GM23338 (cell line): ENCODE measurements at regions not wholly inside any gene's neighbourhood (a gene's known extent, or its start where the extent isn't known, plus 50 kb on each side); places are given as distances from the start of the nearest gene placed in this dataset.

ENCODE experiments used
- ATAC-seq: fragments of 200-7000 bp; cut with Tn5 transposase; 3 replicates; pipeline ENCODE4 v1.9.1; 2020
- DNase-seq: peaks from one replicate; pipeline ENCODE4 v3.0.0-alpha.2; 2015; ENCODE audit warnings: low spot score
- H2AFZ ChIP-seq: fragments of 200-600 bp; sonication (generic); 2 replicates; pipeline ENCODE4 v1.8.0; 2016; ENCODE audit warnings: antibody characterized with exemption, mild to moderate bottlenecking, moderate library complexity
- H3F3A ChIP-seq: fragments of 200-600 bp; sonication (generic); replicated peaks from 2 replicates; pipeline ENCODE4 v1.8.0; 2017; ENCODE audit warnings: antibody characterized with exemption, mixed run types, low read depth
- H3K27ac ChIP-seq: fragments of 200-600 bp; sonication (generic); 2 replicates; pipeline ENCODE4 v1.6.1; 2016; ENCODE audit warnings: low read depth
- H3K27me3 ChIP-seq: fragments of 200-600 bp; sonication (generic); 2 replicates; pipeline ENCODE4 v1.8.0; 2016; ENCODE audit warnings: mild to moderate bottlenecking, mixed run types, moderate library complexity; ENCODE audit not compliant: insufficient read depth
- H3K36me3 ChIP-seq: fragments of 200-600 bp; sonication (generic); 2 replicates; pipeline ENCODE4 v1.8.0; 2016; ENCODE audit warnings: mild to moderate bottlenecking; ENCODE audit not compliant: insufficient read depth
- H3K4me1 ChIP-seq: fragments of 200-600 bp; sonication (generic); 2 replicates; pipeline ENCODE4 v1.8.0; 2016; ENCODE audit warnings: mild to moderate bottlenecking, moderate library complexity; ENCODE audit not compliant: insufficient read depth
- H3K4me2 ChIP-seq: fragments of 200-600 bp; sonication (generic); 2 replicates; pipeline ENCODE4 v1.7.1; 2017; ENCODE audit warnings: mixed run types
- H3K4me3 ChIP-seq: fragments of 200-600 bp; sonication (generic); 2 replicates; pipeline ENCODE4 v1.6.1; 2016; ENCODE audit warnings: mixed run types
- H3K79me2 ChIP-seq: fragments of 200-600 bp; sonication (generic); replicated peaks from 2 replicates; pipeline ENCODE4 v1.8.0; 2017; ENCODE audit warnings: mild to moderate bottlenecking; ENCODE audit not compliant: insufficient read depth
- H3K9me2 ChIP-seq: fragments of 200-600 bp; sonication (generic); 2 replicates; pipeline ENCODE4 v1.8.0; 2017; ENCODE audit not compliant: insufficient read depth
- H4K20me1 ChIP-seq: fragments of 200-600 bp; sonication (generic); replicated peaks from 2 replicates; pipeline ENCODE4 v1.8.0; 2017; ENCODE audit warnings: mild to moderate bottlenecking; ENCODE audit not compliant: insufficient read depth
- H3K27ac Mint-ChIP-seq: 2 replicates; pipeline ENCODE4 v1.8.0; 2020; ENCODE audit warnings: inconsistent platforms, mild to moderate bottlenecking, moderate library complexity, mixed read lengths
- H3K27me3 Mint-ChIP-seq: 3 replicates; pipeline ENCODE4 v1.8.0; 2022; ENCODE audit warnings: low read depth, mild to moderate bottlenecking, moderate library complexity, mixed read lengths, inconsistent platforms; ENCODE audit not compliant: insufficient read depth, poor library complexity
- H3K36me3 Mint-ChIP-seq: 3 replicates; pipeline ENCODE4 v1.8.0; 2021; ENCODE audit warnings: low read depth, mild to moderate bottlenecking, inconsistent platforms, moderate library complexity, mixed read lengths
- H3K4me1 Mint-ChIP-seq: 3 replicates; pipeline ENCODE4 v1.8.0; 2020; ENCODE audit warnings: mild to moderate bottlenecking, inconsistent platforms, mixed read lengths
- H3K4me3 Mint-ChIP-seq: 3 replicates; pipeline ENCODE4 v1.8.0; 2021; ENCODE audit warnings: moderate library complexity, mild to moderate bottlenecking, inconsistent platforms, mixed read lengths
- H3K9me3 Mint-ChIP-seq: 3 replicates; pipeline ENCODE4 v1.8.0; 2020; ENCODE audit warnings: moderate library complexity, mild to moderate bottlenecking, inconsistent platforms, mixed read lengths
- CREB1 ChIP-seq: fragments of 250-450 bp; sonication (Bioruptor Pico); IDR thresholded peaks from 2 replicates; pipeline ENCODE4 v1.5.0; 2020; ENCODE audit warnings: low read depth, mild to moderate bottlenecking, moderate library complexity
- EZH2 ChIP-seq: fragments of 200-600 bp; sonication (generic); IDR thresholded peaks from one replicate; pipeline ENCODE4 v1.8.0; 2017; ENCODE audit warnings: antibody characterized with exemption, mild to moderate bottlenecking, low read depth; ENCODE audit not compliant: unreplicated experiment
- EZH2phosphoT487 ChIP-seq: fragments of 200-600 bp; sonication (generic); IDR thresholded peaks from one replicate; pipeline ENCODE4 v1.8.1; 2018; ENCODE audit warnings: antibody characterized with exemption; ENCODE audit not compliant: unreplicated experiment
- NANOG ChIP-seq: IDR thresholded peaks from 2 replicates; pipeline ENCODE4 v1.6.1; 2016; ENCODE audit warnings: antibody characterized with exemption, borderline replicate concordance
- ZNF331 ChIP-seq: fragments of 250-450 bp; sonication (Bioruptor Pico); IDR thresholded peaks from 2 replicates; pipeline ENCODE4 v1.5.0; 2020; ENCODE audit warnings: low read depth, mild to moderate bottlenecking, moderate library complexity
- TF ChIP-seq, protein P1 (sequence below): IDR thresholded peaks from 2 replicates; pipeline ENCODE4 v1.6.1; 2016; ENCODE audit warnings: antibody characterized with exemption
- TF ChIP-seq, protein P2 (sequence below): fragments of 250-450 bp; sonication (Bioruptor Pico); IDR thresholded peaks from 2 replicates; pipeline ENCODE4 v1.5.0; 2020; ENCODE audit warnings: mild to moderate bottlenecking, moderate library complexity

DNA sequence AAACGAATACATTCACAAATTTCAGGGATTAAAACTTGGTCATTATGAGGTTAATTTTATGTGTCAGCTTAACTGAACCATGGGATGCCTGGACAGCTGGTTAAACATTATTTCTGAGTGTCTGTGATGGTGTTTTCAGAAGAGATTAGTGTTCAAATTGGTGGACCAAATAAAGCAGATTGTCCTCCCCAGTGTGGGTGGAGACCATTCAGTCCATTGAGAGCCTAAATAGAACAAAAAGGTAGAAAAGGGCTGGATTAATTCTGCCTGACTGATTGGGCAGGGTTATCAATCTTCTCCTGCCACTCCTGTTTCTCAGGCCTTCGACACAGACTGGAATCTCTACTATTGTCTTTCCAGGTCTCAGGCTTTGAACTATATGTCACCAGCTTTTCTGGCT is 203.8 kb upstream of the SLITRK6 start:
- no peak for DNase-seq
- Histone ChIP-seq H3K4me2 (no peak overlapping the region), H3K27ac (no peak overlapping the region), H2AFZ (no peak overlapping the region), H3K4me1 (no peaks in the 10 kb centered on the region), H3K9me2 (no peaks in the 10 kb centered on the region), H3K27me3 (no peaks in the 10 kb centered on the region), H4K20me1 (no peaks in the 10 kb centered on the region), H3K4me3 (no peak overlapping the region), H3K36me3 (no peaks in the 10 kb centered on the region), H3F3A (no peaks in the 10 kb centered on the region), H3K79me2 (no peaks in the 10 kb centered on the region)
- H3K4me1 Mint-ChIP-seq: no peaks in the 10 kb centered on the region; the same call in 2 of the 3 replicates
- no peaks in the 10 kb centered on the region for H3K9me3 Mint-ChIP-seq
- H3K4me3 Mint-ChIP-seq: no peak overlapping the region
- H3K27me3 Mint-ChIP-seq: no peaks in the 10 kb centered on the region
- TF ChIP-seq EZH2phosphoT487 (no peak), NANOG (no peak), ZNF331 (CRISPR knock-in tag) (no peak), CREB1 (CRISPR knock-in tag) (no peak)
- no peak for ATAC-seq
- H3K36me3 Mint-ChIP-seq: no peaks in the 10 kb centered on the region
- H3K27ac Mint-ChIP-seq: no peak overlapping the region

DNA sequence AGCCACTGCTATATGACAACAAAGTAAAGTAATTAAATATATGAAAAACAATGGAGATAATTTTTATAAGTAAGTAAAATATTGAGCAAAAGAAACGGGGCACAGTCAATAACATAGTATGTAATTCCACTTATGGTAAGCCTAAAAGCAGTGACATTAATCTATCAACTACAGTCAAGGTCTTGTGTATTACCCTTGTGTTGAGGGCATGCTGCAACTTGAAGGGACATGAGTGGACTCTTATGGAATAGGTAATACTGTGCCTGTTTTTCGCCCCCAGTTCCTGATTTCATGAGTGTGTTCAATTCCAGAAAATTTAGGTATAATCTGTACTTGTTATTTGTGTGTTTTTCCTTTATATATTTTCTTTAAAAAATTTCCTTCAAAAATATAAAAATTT is 201.3 kb upstream of the SLITRK6 start:
- Histone ChIP-seq H2AFZ (no peak overlapping the region), H3K27me3 (no peaks in the 10 kb centered on the region), H3F3A (no peaks in the 10 kb centered on the region), H3K79me2 (no peaks in the 10 kb centered on the region), H3K4me3 (no peak overlapping the region), H3K4me1 (no peaks in the 10 kb centered on the region), H3K36me3 (no peaks in the 10 kb centered on the region), H3K4me2 (no peak overlapping the region), H3K27ac (no peak overlapping the region), H3K9me2 (no peaks in the 10 kb centered on the region), H4K20me1 (no peaks in the 10 kb centered on the region)
- Mint-ChIP-seq H3K9me3 (no peaks in the 10 kb centered on the region), H3K4me3 (no peak overlapping the region), H3K27ac (no peak overlapping the region), H3K4me1 (no peaks in the 10 kb centered on the region; the same call in 2 of the 3 replicates), H3K36me3 (no peaks in the 10 kb centered on the region), H3K27me3 (no peaks in the 10 kb centered on the region)
- no peak for DNase-seq
- no peak for ATAC-seq
- TF ChIP-seq, protein P1, sequence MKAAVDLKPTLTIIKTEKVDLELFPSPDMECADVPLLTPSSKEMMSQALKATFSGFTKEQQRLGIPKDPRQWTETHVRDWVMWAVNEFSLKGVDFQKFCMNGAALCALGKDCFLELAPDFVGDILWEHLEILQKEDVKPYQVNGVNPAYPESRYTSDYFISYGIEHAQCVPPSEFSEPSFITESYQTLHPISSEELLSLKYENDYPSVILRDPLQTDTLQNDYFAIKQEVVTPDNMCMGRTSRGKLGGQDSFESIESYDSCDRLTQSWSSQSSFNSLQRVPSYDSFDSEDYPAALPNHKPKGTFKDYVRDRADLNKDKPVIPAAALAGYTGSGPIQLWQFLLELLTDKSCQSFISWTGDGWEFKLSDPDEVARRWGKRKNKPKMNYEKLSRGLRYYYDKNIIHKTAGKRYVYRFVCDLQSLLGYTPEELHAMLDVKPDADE: no peak
- TF ChIP-seq EZH2: no peak

DNA sequence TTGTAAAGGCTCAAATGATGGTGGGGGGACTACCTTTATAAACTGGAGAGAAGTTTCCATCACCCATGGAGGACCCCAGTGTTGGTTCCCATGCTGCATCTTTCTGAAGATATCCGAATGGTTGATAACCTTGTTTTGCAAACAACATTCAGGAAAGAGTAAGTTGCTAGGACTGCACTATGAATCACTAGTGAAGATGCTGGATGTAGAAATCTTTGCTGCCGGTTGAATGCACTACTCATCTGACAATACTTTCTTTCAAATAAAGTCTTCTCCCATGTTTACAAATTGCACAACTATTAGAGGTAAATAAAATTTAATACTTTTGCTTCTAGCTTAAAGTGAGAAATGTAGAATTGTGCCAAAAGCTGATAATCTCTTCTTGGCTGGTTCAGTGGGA is 198.4 kb upstream of the SLITRK6 start:
- DNase-seq: no peak
- H3K4me2 ChIP-seq: no peak overlapping the region
- Mint-ChIP-seq H3K4me1 (no peaks in the 10 kb centered on the region; the same call in 2 of the 3 replicates), H3K4me3 (no peak overlapping the region), H3K27ac (no peak overlapping the region), H3K36me3 (no peaks in the 10 kb centered on the region), H3K9me3 (no peaks in the 10 kb centered on the region), H3K27me3 (no peaks in the 10 kb centered on the region)
- no peaks in the 10 kb centered on the region for H3K27me3 ChIP-seq
- H3K36me3 ChIP-seq: no peaks in the 10 kb centered on the region
- no peaks in the 10 kb centered on the region for H3K4me1 ChIP-seq
- ATAC-seq: no peak
- no peaks in the 10 kb centered on the region for H3F3A ChIP-seq
- no peaks in the 10 kb centered on the region for H4K20me1 ChIP-seq
- no peaks in the 10 kb centered on the region for H3K79me2 ChIP-seq
- no peak overlapping the region for H2AFZ ChIP-seq
- no peak overlapping the region for H3K27ac ChIP-seq
- H3K4me3 ChIP-seq: no peak overlapping the region
- no peaks in the 10 kb centered on the region for H3K9me2 ChIP-seq
- no peak for TF ChIP-seq EZH2phosphoT487
- TF ChIP-seq, protein P2, sequence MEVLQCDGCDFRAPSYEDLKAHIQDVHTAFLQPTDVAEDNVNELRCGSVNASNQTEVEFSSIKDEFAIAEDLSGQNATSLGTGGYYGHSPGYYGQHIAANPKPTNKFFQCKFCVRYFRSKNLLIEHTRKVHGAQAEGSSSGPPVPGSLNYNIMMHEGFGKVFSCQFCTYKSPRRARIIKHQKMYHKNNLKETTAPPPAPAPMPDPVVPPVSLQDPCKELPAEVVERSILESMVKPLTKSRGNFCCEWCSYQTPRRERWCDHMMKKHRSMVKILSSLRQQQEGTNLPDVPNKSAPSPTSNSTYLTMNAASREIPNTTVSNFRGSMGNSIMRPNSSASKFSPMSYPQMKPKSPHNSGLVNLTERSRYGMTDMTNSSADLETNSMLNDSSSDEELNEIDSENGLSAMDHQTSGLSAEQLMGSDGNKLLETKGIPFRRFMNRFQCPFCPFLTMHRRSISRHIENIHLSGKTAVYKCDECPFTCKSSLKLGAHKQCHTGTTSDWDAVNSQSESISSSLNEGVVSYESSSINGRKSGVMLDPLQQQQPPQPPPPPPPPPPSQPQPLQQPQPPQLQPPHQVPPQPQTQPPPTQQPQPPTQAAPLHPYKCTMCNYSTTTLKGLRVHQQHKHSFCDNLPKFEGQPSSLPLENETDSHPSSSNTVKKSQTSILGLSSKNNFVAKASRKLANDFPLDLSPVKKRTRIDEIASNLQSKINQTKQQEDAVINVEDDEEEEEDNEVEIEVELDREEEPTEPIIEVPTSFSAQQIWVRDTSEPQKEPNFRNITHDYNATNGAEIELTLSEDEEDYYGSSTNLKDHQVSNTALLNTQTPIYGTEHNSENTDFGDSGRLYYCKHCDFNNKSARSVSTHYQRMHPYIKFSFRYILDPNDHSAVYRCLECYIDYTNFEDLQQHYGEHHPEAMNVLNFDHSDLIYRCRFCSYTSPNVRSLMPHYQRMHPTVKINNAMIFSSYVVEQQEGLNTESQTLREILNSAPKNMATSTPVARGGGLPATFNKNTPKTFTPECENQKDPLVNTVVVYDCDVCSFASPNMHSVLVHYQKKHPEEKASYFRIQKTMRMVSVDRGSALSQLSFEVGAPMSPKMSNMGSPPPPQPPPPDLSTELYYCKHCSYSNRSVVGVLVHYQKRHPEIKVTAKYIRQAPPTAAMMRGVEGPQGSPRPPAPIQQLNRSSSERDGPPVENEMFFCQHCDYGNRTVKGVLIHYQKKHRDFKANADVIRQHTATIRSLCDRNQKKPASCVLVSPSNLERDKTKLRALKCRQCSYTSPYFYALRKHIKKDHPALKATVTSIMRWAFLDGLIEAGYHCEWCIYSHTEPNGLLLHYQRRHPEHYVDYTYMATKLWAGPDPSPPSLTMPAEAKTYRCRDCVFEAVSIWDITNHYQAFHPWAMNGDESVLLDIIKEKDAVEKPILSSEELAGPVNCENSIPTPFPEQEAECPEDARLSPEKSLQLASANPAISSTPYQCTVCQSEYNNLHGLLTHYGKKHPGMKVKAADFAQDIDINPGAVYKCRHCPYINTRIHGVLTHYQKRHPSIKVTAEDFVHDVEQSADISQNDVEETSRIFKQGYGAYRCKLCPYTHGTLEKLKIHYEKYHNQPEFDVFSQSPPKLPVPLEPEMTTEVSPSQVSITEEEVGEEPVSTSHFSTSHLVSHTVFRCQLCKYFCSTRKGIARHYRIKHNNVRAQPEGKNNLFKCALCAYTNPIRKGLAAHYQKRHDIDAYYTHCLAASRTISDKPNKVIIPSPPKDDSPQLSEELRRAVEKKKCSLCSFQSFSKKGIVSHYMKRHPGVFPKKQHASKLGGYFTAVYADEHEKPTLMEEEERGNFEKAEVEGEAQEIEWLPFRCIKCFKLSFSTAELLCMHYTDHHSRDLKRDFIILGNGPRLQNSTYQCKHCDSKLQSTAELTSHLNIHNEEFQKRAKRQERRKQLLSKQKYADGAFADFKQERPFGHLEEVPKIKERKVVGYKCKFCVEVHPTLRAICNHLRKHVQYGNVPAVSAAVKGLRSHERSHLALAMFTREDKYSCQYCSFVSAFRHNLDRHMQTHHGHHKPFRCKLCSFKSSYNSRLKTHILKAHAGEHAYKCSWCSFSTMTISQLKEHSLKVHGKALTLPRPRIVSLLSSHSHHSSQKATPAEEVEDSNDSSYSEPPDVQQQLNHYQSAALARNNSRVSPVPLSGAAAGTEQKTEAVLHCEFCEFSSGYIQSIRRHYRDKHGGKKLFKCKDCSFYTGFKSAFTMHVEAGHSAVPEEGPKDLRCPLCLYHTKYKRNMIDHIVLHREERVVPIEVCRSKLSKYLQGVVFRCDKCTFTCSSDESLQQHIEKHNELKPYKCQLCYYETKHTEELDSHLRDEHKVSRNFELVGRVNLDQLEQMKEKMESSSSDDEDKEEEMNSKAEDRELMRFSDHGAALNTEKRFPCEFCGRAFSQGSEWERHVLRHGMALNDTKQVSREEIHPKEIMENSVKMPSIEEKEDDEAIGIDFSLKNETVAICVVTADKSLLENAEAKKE (CRISPR knock-in tag): no peak
